Right atrium auricular region (tissue), 2 donors: ENCODE measurements at regions not wholly inside any gene's neighbourhood (a gene's known extent, or its start where the extent isn't known, plus 50 kb on each side); places are given as distances from the start of the nearest gene placed in this dataset.

Source experiments
- DNase-seq: peaks from one replicate; pipeline ENCODE4 v3.0.0-alpha.2; 2019; ENCODE audit warnings: low spot score
- H3K27ac ChIP-seq, 2 donors: fragments of 200-600 bp; sonication (generic); 1 replicate in 1 of 2; 2 replicates in 1 of 2; pipeline ENCODE4 v1.5.1; 2016 to 2019
- H3K27me3 ChIP-seq, 2 donors: fragments of 200-600 bp; sonication (generic); one replicate each; pipeline versions ENCODE4 v1.5.1 to v1.6.0; 2017 to 2019
- H3K36me3 ChIP-seq: fragments of 200-600 bp; sonication (generic); one replicate; pipeline ENCODE4 v1.5.1; 2016
- H3K4me1 ChIP-seq, 2 donors: fragments of 200-600 bp; sonication (generic); one replicate each; pipeline versions ENCODE4 v1.5.1 to v1.6.0; 2017 to 2019
- H3K4me3 ChIP-seq, 2 donors: fragments of 200-600 bp; sonication (generic); 1 replicate in 1 of 2; 2 replicates in 1 of 2; pipeline ENCODE4 v1.5.1; 2017 to 2019; ENCODE audit warnings: mild to moderate bottlenecking in 1 of 2, moderate library complexity in 1 of 2
- H3K9me3 ChIP-seq, 2 donors: fragments of 200-600 bp; sonication (generic); one replicate each; pipeline ENCODE4 v1.5.1; 2019
- CTCF ChIP-seq, 2 donors: fragments of 200-600 bp; sonication (generic); IDR thresholded peaks; one replicate each; pipeline ENCODE4 v1.5.1; 2019; ENCODE audit warnings: antibody characterized with exemption in 2 of 2

GRCh38 chr4:14076776-14077175 is 449.3 kb upstream of the BOD1L1 start:
- DNase-seq = no peak
- H3K9me3 ChIP-seq = peaks cover 0 to 14% of the 10 kb centered on the region in 2 donors
- H3K36me3 ChIP-seq = no peaks in the 10 kb centered on the region
- TF ChIP-seq CTCF (IDR thresholded peaks at IDR 0.05) = no peak
- H3K27me3 ChIP-seq = no peaks in the 10 kb centered on the region
- no peak overlapping the region for H3K4me3 ChIP-seq
- H3K27ac ChIP-seq = no peak overlapping the region
- no peaks in the 10 kb centered on the region for H3K4me1 ChIP-seq

- Histone ChIP-seq H3K4me3 (no peak overlapping the region), H3K27me3 (no peaks in the 10 kb centered on the region), H3K4me1 (no peaks in the 10 kb centered on the region), H3K36me3 (no peaks in the 10 kb centered on the region), H3K9me3 (no peaks in the 10 kb centered on the region), H3K27ac (no peak overlapping the region)
- no peak for TF ChIP-seq CTCF (IDR thresholded peaks at IDR 0.05)
- DNase-seq = no peak
Measured at GRCh38 chr4:14078326-14078725, 450.8 kb upstream of the BOD1L1 start.

- H3K4me1 ChIP-seq = no peaks in the 10 kb centered on the region
- H3K36me3 ChIP-seq = no peaks in the 10 kb centered on the region
- no peak overlapping the region for H3K4me3 ChIP-seq
- H3K27ac ChIP-seq = no peak overlapping the region
- no peaks in the 10 kb centered on the region for H3K9me3 ChIP-seq
- no peak for TF ChIP-seq CTCF (IDR thresholded peaks at IDR 0.05)
- DNase-seq = no peak
- no peaks in the 10 kb centered on the region for H3K27me3 ChIP-seq
Measured at GRCh38 chr4:14079601-14080000, 452.1 kb upstream of the BOD1L1 start.

GRCh38 chr4:14083150-14083549 is 455.6 kb upstream of the BOD1L1 start:
- TF ChIP-seq CTCF (IDR thresholded peaks at IDR 0.05) = no peak
- no peaks in the 10 kb centered on the region for H3K9me3 ChIP-seq
- no peaks in the 10 kb centered on the region for H3K36me3 ChIP-seq
- H3K4me1 ChIP-seq = no peaks in the 10 kb centered on the region
- H3K27me3 ChIP-seq = no peaks in the 10 kb centered on the region
- H3K27ac ChIP-seq = no peak overlapping the region
- DNase-seq = no peak
- H3K4me3 ChIP-seq = no peak overlapping the region

GRCh38 chr4:14084598-14084997 is 457.1 kb upstream of the BOD1L1 start:
- no peaks in the 10 kb centered on the region for H3K9me3 ChIP-seq
- no peak for DNase-seq
- no peaks in the 10 kb centered on the region for H3K27me3 ChIP-seq
- TF ChIP-seq CTCF (IDR thresholded peaks at IDR 0.05) = no peak
- H3K4me1 ChIP-seq = no peaks in the 10 kb centered on the region
- H3K27ac ChIP-seq = no peak overlapping the region
- no peak overlapping the region for H3K4me3 ChIP-seq
- no peaks in the 10 kb centered on the region for H3K36me3 ChIP-seq

- Histone ChIP-seq H3K27ac (no peak overlapping the region), H3K4me1 (no peaks in the 10 kb centered on the region), H3K9me3 (peaks cover 0 to 8% of the 10 kb centered on the region in 2 donors), H3K36me3 (no peaks in the 10 kb centered on the region), H3K27me3 (no peaks in the 10 kb centered on the region), H3K4me3 (no peak overlapping the region)
- TF ChIP-seq CTCF (IDR thresholded peaks at IDR 0.05) = no peak
- no peak for DNase-seq
Measured at GRCh38 chr4:14087459-14087858, 459.9 kb upstream of the BOD1L1 start.
